GM19035 (cell line): ENCODE measurements at regions not wholly inside any gene's neighbourhood (a gene's known extent, or its start where the extent isn't known, plus 50 kb on each side); places are given as distances from the start of the nearest gene placed in this dataset.
"Not testable (repeated sequence)": the region's sequence is repeated elsewhere in the genome, so short reads cannot be mapped to it uniquely, and the experiment has no call there.

Experiments used
- ATAC-seq: cut with Tn5 transposase; IDR thresholded peaks from one replicate; pipeline ENCODE4 v1.9.1; 2021; ENCODE audit not compliant: unreplicated experiment

DNA sequence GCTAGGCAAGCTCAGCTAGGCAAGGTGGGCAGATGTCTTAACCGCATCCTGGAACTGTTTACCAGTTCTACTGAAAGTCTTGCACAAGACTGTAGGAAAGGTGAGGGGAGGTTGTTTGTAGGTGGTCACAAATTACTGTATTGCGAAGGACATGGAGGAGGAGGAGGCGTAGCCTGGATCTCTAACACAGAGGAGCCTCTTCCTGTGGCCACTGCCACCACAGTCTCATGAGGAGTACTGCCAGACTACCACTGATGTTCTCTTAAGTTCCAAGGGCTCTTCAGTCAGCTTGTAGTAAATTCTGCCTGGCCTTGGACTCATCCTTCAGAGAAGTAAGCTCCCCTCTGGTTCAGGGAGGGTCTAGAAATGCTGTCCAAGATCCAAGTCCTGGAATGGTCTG lies 258.6 kb downstream of the FAT4 start:
- ATAC-seq: no peak

- no peak for ATAC-seq
Measured at GRCh38 chr4:125573786-125574185, 259.0 kb downstream of the FAT4 start.

DNA sequence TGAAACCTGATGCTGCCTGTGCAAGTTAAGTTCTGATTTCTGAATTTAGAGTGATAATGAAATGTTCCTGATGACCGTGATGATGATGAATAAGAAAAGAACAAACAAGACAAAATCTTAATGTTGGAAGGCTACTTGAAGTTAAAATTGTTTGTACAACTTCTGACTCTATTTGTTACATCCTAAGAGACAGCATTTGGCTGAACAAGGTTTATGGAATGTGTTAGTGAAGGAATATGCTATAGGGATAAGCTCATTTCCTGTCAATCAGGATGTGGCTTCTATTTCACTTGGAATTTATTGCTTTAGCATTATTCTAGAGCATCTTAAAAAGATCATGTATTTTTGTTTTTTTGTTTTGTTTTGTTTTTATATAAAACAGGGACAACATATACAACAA lies 267.5 kb downstream of the FAT4 start:
- no peak for ATAC-seq

DNA sequence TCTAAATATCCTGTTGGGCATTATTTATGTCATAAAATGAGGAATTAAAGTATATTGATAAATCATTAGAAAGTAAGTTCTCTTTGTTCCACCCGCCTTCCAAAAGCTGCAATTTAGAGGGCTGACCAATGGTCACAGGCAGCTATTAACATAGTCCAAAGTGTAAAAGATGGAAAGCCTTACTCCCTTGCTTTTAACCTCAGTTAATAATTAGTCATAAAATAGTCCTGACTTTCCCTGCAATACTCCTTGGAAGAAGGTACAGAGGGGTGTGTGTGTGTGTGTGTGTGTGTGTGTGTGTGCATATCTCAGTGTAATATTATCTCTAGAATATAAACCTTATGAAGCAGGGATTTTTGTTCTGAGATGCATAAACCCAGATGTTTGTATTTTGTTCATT lies 275.4 kb downstream of the FAT4 start:
- no peak for ATAC-seq

GRCh38 chr4:125591290-125591689 lies 276.5 kb downstream of the FAT4 start:
- no peak for ATAC-seq

DNA sequence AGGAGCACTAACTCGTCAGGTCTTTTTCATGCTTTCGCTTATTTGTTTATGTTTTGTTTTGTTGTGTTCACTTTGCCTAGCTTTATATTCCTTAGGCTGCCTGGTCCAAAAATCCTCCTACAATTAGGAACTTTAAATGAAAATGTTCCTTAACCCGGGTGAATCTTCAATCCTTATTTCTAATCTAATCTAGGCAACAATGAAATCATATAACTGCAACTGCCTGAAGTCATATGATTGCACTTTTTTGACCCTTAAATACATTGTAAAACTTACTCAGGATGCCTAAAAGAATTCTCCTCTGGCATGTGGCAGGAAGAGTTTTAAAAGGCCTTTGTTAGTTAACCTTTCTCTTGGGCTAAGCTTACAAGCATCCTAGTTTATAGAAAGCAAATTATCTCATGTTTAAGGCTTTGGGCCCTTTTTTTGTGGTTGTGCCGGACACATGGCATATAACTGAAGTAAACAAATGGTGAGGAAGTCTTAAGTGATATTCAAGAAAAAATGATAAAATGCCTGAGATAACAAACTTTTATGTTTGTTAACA lies 279.4 kb downstream of the FAT4 start:
- ATAC-seq: no peak

DNA sequence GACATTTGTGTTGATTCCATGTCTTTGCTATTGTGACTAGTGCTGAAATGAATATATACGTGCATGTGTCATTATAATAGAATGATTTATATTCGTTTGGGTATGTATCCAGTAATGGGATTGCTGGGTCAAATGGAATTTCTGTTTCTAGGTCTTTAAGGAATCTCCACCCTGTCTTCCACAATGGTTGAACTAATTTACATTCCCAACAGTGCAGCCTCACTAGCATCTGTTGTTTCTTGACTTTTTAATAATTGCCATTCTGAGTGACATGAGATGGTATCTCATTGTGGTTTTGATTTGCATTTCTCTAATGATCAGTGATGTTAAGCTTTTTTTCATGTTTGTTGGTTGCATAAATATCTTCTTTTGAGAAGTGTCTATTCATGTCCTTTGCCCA lies 291.2 kb downstream of the FAT4 start:
- not testable (repeated sequence) for ATAC-seq

GRCh38 chr4:125620066-125620860 lies 305.5 kb downstream of the FAT4 start:
- no peak for ATAC-seq

DNA sequence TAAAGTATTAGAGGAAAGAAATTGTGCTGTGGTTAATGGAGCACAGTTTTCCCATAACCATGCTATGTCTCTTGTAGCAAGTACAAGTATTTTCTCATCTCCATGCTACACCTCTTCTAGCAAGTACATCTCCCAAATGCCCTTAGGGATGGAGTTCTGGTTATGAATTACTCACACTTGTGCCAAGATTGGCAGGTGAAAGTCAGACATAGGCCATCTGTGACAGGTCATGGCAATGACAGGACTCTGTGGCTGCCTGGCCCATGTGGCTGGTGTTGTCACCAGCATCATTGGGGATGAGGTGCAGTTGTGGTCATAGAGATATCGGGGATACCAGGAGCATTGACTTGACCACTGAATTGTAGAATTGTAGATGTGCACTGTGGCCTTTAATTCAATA lies 310.2 kb downstream of the FAT4 start:
- ATAC-seq: no peak

DNA sequence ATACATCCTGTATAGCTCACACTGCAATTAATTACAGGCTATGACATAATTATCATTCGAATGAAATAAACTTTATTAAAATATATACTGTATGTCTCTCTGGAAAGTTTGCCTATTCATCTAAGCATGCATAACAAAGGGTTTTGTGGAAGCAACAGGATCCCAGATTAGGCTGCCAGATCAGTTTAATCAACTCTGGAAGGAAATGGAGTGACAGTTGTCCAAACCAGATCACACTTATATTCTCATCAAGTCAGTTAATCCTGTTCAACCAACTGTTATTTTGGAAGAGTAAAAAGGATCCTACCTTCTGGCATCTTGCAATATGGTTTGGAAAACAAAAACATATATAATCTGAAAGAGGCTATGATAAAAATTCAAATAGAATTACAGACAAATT lies 312.2 kb downstream of the FAT4 start:
- ATAC-seq: no peak

DNA sequence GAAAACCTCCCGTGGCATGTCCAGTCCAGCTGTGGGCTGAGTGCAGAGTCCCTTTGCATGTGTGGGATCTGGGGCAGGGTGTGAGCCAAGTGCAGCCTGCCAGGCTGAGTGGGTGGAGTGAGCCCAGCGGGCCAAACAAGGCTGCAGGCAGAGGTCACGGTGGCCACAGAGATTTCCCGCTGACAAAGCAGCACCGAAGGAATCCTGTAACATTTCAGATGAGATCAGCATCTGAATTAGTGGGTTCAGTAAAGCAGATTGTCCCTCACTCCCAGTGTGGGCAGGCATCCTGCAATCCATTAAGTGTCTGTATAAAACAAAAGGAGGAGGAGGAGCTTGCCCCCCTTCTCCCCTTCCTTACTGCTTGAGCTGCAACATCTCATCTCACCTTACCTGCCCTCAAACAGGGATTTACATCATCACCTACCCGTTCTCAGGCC lies 324.4 kb downstream of the FAT4 start:
- ATAC-seq: no peak

- ATAC-seq: no peak
Measured at GRCh38 chr4:125641611-125642010, 326.9 kb downstream of the FAT4 start.

DNA sequence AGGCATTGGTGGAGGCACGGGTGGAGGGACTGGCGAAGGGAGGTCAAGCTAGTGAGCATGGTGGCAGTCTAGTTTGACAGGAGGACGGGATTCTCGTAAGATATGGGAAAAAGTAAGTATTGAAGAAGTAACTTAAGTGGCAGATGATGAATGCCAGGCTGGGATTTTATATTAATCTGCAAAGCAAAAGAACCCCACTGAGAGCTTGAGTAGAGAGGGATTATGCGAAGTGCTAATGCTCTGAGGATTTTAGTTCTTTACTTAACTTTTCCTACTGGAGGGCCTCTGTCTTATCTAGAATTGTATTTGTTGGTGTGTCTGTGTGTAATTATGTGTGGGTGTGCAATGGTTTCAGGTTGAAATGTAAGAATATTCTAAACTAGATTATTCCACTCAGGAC lies 327.9 kb downstream of the FAT4 start:
- no peak for ATAC-seq

DNA sequence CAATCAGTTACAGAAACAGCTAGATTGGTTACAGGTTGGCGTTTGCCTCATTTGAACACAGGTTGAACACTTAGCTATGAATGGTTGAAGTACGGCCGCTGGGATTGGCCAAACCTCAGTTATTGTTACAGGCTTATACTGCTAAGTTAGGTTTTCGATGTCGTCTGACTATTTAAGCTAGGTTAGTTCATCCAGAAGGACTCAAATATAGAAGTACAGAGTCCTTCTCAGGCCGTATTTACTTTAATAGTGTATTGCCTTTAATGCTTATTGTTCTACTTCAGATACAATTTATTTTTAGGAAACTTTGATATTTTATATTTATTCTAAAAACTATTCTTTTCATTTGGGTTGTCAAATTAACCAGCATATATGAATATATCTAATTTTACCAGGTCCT lies 334.7 kb downstream of the FAT4 start:
- ATAC-seq: no peak

GRCh38 chr4:125650557-125650956 lies 335.8 kb downstream of the FAT4 start:
- ATAC-seq: no peak

- ATAC-seq: not testable (repeated sequence)
Measured at GRCh38 chr4:125651707-125652357, 337.1 kb downstream of the FAT4 start.

DNA sequence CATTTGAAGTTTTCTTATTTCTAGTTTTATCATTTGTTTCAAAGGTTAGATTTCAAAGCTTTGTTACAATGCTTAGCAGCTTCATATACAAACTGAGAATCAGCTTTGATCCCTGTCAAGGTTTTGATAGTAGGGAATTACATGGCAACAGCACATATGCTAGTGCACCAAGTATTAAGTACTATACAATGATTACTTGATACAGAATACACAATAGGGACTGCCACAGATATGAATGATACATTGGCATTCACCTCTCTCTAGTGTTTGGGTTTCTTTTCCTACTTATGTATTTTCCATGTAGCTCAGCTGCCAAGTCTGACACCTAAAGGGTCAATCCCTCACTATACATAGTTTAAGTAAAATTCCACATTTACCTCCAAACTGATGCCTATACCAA lies 344.0 kb downstream of the FAT4 start:
- no peak for ATAC-seq

- ATAC-seq: no peak
Measured at GRCh38 chr4:125663896-125664767, 349.4 kb downstream of the FAT4 start.

GRCh38 chr4:125666635-125667034 lies 351.9 kb downstream of the FAT4 start:
- ATAC-seq: no peak

DNA sequence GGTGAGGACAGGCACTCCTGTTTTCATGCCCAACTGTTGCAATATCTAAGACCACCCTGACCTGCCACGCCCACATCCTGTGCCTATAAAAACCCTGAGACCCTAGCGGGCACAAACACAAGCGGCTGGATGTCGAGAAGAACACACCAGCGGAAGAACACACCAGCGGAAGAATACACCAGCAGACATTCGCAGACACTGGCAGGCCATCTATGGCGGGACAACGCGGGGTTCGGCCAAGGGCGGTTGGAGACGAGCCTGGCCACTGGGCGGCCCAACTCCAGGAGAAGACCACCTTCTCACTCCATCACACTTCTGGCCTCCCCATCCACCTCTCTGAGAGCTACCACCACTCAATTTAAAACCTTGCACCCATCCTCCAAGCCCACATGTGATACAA lies 361.4 kb downstream of the FAT4 start:
- ATAC-seq: no peak

- no peak for ATAC-seq
Measured at GRCh38 chr4:125676583-125676982, 361.8 kb downstream of the FAT4 start.
